ENCODE measurements at regions not wholly inside any gene's neighbourhood (a gene's known extent, or its start where the extent isn't known, plus 50 kb on each side); places are given as distances from the start of the nearest gene placed in this dataset.
A peak's percentile ranks its signal among the peaks of the same experiment; 100 is the strongest.

DNA sequence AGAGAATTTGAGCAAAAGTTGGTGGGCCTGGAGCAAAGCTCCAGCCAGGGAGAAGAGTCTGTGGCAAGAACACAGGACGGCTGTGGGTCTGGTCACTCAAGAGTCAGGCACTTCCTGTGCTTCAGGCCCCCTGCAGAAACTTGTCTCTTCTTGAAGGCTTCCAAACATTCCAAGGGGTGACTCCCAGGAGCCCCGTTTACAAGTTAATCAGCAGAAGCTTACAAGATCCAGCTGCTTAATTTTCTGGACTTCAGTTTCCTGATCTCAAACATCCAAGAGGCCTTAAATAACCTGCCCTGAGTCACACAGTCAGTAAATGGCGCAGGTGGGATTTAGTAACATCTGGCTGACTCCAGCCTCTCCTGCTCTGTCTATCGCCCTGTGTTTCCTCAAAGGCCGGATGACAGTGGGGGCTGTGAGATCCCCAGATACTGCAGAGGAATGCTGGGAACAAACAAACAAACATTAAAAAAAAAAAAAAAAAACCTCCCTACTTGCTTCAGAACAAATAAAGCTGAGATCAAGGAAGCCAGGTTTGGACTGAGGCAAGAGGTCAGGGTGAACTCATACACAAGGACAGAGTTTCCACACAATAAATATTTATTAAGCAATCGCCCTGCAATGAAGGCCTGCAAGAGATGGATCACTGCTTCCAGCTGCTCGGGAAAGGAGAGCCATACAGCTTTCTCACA is 175.4 kb upstream of the RFC3 start:
- Histone ChIP-seq H2BK5ac (ENCODE audit: low read depth, low read length, poor library complexity, severe bottlenecking) (peak overlapping the region; percentile 94), H3K9me1 (ENCODE audit: insufficient read depth, low read length) (peaks cover 21% of the 10 kb centered on the region), H3K4me2 (ENCODE audit: low read depth, low read length) (peak overlapping the region; percentile 11; the same call in 1 of the 2 replicates), H2AK5ac (ENCODE audit: low read depth, low read length) (no peak overlapping the region), H4K20me1 (ENCODE audit: insufficient read depth, low read length) (no peaks in the 10 kb centered on the region), H3K4me3 (ENCODE audit: insufficient read depth, low read depth, low read length) (no peak overlapping the region), H3K4me1 (ENCODE audit: control insufficient read depth, insufficient read depth, low read length) (peaks cover 25% of the 10 kb centered on the region), H2BK15ac (ENCODE audit: low read depth, low read length) (peak overlapping the region; percentile 16; the same call in 1 of the 3 replicates), H3K23ac (ENCODE audit: low read depth, low read length) (peak overlapping the region; percentile 94; the same call in 1 of the 2 replicates), H3K79me1 (ENCODE audit: low read depth in 1 of 2, low read length in 2 of 2) (no peaks in the 10 kb centered on the region), H2BK120ac (ENCODE audit: low read depth, low read length) (peak overlapping the region; percentile 92), H3K9me3 (ENCODE audit: control insufficient read depth, insufficient read depth, low read length) (no peaks in the 10 kb centered on the region), H3K18ac (ENCODE audit: low read depth, low read length) (peak overlapping the region; percentile 55), H4K8ac (ENCODE audit: low read depth in 2 of 2, low read length in 2 of 2) (peak overlapping the region; percentile 30 to 85; a peak in 3 of 4 replicates), H3K4ac (ENCODE audit: low read depth, low read length) (peak overlapping the region; percentile 94), H4K5ac (ENCODE audit: low read depth, low read length) (peak overlapping the region; percentile 9), H2BK20ac (ENCODE audit: low read depth, low read length) (peak overlapping the region; percentile 85; the same call in 1 of the 2 replicates), H3K14ac (replicated peaks; ENCODE audit: low read depth, low read length) (peak overlapping the region; percentile 29; the same call in 1 of the 2 replicates), H3K9ac (ENCODE audit: low read depth, low read length) (peak overlapping the region; percentile 12; the same call in 1 of the 2 replicates), H3K27ac (ENCODE audit: insufficient read depth, low read length) (peak overlapping the region; percentile 78), H3K56ac (ENCODE audit: extremely low read depth, insufficient read depth, low read length) (0 out of 2 replicates have a peak overlapping the region, but pooled peaks have one; percentile 36), H2AFZ (replicated peaks; ENCODE audit: low read length, poor library complexity) (peak overlapping the region; percentile 16), H2AK9ac (replicated peaks; ENCODE audit: low read depth, low read length, poor library complexity) (no peak overlapping the region), H3K27me3 (ENCODE audit: control insufficient read depth, insufficient read depth, low read length) (no peaks in the 10 kb centered on the region), H4K91ac (ENCODE audit: insufficient read depth, low read depth, low read length) (peak overlapping the region; percentile 26; the same call in 1 of the 2 replicates), H3K36me3 (ENCODE audit: control insufficient read depth, insufficient read depth, low read length) (no peaks in the 10 kb centered on the region)
- intact Hi-C loops (cut with micrococcal nuclease) (loop anchor here (5.0 kb wide), 1 partner anchor 80 kb away; no protein-coding TSS in a partner anchor), dilution Hi-C loops (cut with HindIII; ENCODE audit: low sequenced_read_pairs, unreplicated experiment) (no loop called here), in situ Hi-C loops (cut with MboI; ENCODE audit: low sequenced_read_pairs) (no loop called here)
- peak; percentile 72 for DNase-seq
- CTCF ChIA-PET: interaction anchor here (0.6 to 1.7 kb wide), 3 partner anchors 8 to 117 kb away, joined by 3 to 5 read pairs (median 4); no protein-coding TSS in a partner anchor
- POLR2A ChIA-PET (ENCODE audit: unreplicated experiment): interaction anchor here (0.6 kb wide), 6 partner anchors 41 to 982 kb away, joined by 3 to 11 read pairs (median 4); no protein-coding TSS in a partner anchor
- TF ChIP-seq RAD21 (IDR thresholded peaks at IDR 0.05; ENCODE audit: low read length) (no peak), CEBPB (IDR thresholded peaks at IDR 0.05; ENCODE audit: low read depth, low read length) (peak; percentile 84), NFE2L2 (IDR thresholded peaks at IDR 0.05; ENCODE audit: low read depth, low read length) (no peak), RCOR1 (IDR thresholded peaks at IDR 0.05; ENCODE audit: insufficient replicate concordance, low read length) (no peak), POLR2A (IDR thresholded peaks at IDR 0.05; ENCODE audit: low read depth, low read length) (no peak)
- TF ChIP-seq, protein P1, sequence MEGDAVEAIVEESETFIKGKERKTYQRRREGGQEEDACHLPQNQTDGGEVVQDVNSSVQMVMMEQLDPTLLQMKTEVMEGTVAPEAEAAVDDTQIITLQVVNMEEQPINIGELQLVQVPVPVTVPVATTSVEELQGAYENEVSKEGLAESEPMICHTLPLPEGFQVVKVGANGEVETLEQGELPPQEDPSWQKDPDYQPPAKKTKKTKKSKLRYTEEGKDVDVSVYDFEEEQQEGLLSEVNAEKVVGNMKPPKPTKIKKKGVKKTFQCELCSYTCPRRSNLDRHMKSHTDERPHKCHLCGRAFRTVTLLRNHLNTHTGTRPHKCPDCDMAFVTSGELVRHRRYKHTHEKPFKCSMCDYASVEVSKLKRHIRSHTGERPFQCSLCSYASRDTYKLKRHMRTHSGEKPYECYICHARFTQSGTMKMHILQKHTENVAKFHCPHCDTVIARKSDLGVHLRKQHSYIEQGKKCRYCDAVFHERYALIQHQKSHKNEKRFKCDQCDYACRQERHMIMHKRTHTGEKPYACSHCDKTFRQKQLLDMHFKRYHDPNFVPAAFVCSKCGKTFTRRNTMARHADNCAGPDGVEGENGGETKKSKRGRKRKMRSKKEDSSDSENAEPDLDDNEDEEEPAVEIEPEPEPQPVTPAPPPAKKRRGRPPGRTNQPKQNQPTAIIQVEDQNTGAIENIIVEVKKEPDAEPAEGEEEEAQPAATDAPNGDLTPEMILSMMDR (conservative IDR thresholded peaks at IDR 0.05; ENCODE audit: low read depth, low read length): no peak
- WGBS, 2 experiments (ENCODE audit: extremely low coverage in 2 of 2, insufficient read length in 1 of 2): no CpG with 5 or more reads among the region's 7 CpGs
- BruUV-seq (replicated peaks): no TSS peak
- ATAC-seq (ENCODE audit: low read depth): peak; percentile 65

Data from IMR-90 (cell line).